OCI-LY3 (cell line): ENCODE measurements at regions not wholly inside any gene's neighbourhood (a gene's known extent, or its start where the extent isn't known, plus 50 kb on each side); places are given as distances from the start of the nearest gene placed in this dataset.

ENCODE experiments used
- H2AFZ ChIP-seq: fragments of 200-600, 300-600 bp; shearing (Covaris generic); 2 replicates; pipeline ENCODE4 v1.6.0; 2014; ENCODE audit warnings: antibody characterized with exemption, low read depth, low read length
- H3K27ac ChIP-seq: fragments of 200-600, 300-600 bp; sonication (generic); 2 replicates; pipeline ENCODE4 v1.5.1; 2014; ENCODE audit warnings: mild to moderate bottlenecking, low read length, moderate library complexity, mixed read lengths
- H3K27me3 ChIP-seq: fragments of 200-600, 300-600 bp; sonication (generic); 2 replicates; pipeline ENCODE4 v1.6.1; 2014; ENCODE audit warnings: low read depth, low read length, mixed read lengths
- H3K36me3 ChIP-seq: fragments of 200-600, 300-600 bp; sonication (generic); replicated peaks from 2 replicates; pipeline ENCODE3; 2014; ENCODE audit warnings: low read depth, low read length, mixed read lengths
- H3K4me1 ChIP-seq: fragments of 300-600, 200-600 bp; sonication (generic); 2 replicates; pipeline ENCODE4 v1.6.1; 2014; ENCODE audit warnings: low read length, mixed read lengths
- H3K4me2 ChIP-seq: fragments of 200-600, 300-600 bp; sonication (generic); 2 replicates; pipeline ENCODE4 v1.6.1; 2014; ENCODE audit warnings: low read length, mixed read lengths
- H3K4me3 ChIP-seq: fragments of 300-600, 200-600 bp; sonication (generic); 2 replicates; pipeline ENCODE4 v1.5.1; 2014; ENCODE audit warnings: antibody characterized with exemption, mild to moderate bottlenecking, low read length, moderate library complexity
- H3K79me2 ChIP-seq: fragments of 300-600, 200-600 bp; shearing (Covaris generic); 2 replicates; pipeline ENCODE4 v1.6.1; 2014; ENCODE audit warnings: mild to moderate bottlenecking, low read length, mixed read lengths
- H3K9ac ChIP-seq: fragments of 300-600, 200-600 bp; shearing (Covaris generic); 2 replicates; pipeline ENCODE4 v1.6.0; 2014; ENCODE audit warnings: mild to moderate bottlenecking, low read length, moderate library complexity
- H3K9me3 ChIP-seq: fragments of 200-600, 300-600 bp; shearing (Covaris generic); 2 replicates; pipeline ENCODE4 v1.6.1; 2014; ENCODE audit warnings: low read length, mixed read lengths; ENCODE audit not compliant: insufficient read depth
- H4K20me1 ChIP-seq: fragments of 200-600, 300-600 bp; sonication (generic); 2 replicates; pipeline ENCODE4 v1.6.1; 2016; ENCODE audit warnings: low read length, mixed read lengths; ENCODE audit not compliant: insufficient read depth
- CTCF ChIP-seq: fragments of 200-600, 300-600 bp; sonication (generic); IDR thresholded peaks from 2 replicates; pipeline ENCODE4 v1.5.1; 2014; ENCODE audit warnings: antibody characterized with exemption, low read length, low read depth
- EZH2phosphoT487 ChIP-seq: fragments of 200-600 bp; shearing (Covaris generic); IDR thresholded peaks from 2 replicates; pipeline ENCODE4 v1.6.1; 2018; ENCODE audit warnings: antibody characterized with exemption, mixed run types, low read depth

- no peak overlapping the region for H3K9ac ChIP-seq
- H3K79me2 ChIP-seq = no peaks in the 10 kb centered on the region
- no peak overlapping the region for H3K4me2 ChIP-seq
- no peak overlapping the region for H2AFZ ChIP-seq
- no peak overlapping the region for H3K27ac ChIP-seq
- no peaks in the 10 kb centered on the region for H3K9me3 ChIP-seq
- H3K27me3 ChIP-seq = peaks cover 7% of the 10 kb centered on the region; the same call in 1 of the 2 replicates
- no peak overlapping the region for H3K4me3 ChIP-seq
- H3K36me3 ChIP-seq = no peaks in the 10 kb centered on the region
- no peak for TF ChIP-seq CTCF
- TF ChIP-seq EZH2phosphoT487 = no peak
- H3K4me1 ChIP-seq = no peaks in the 10 kb centered on the region
- H4K20me1 ChIP-seq = no peaks in the 10 kb centered on the region
Observed at GRCh38 chr3:178086144-178086825, 450.0 kb upstream of the KCNMB2 start.

- no peak overlapping the region for H3K27ac ChIP-seq
- H3K79me2 ChIP-seq = no peaks in the 10 kb centered on the region
Observed at GRCh38 chr3:178087376-178087775, 448.9 kb upstream of the KCNMB2 start.

GRCh38 chr3:178088963-178089362 lies 447.3 kb upstream of the KCNMB2 start:
- no peak for TF ChIP-seq EZH2phosphoT487
- no peak for TF ChIP-seq CTCF
- no peak overlapping the region for H3K4me3 ChIP-seq
- H3K27me3 ChIP-seq = peaks cover 7% of the 10 kb centered on the region; the same call in 1 of the 2 replicates
- no peaks in the 10 kb centered on the region for H3K9me3 ChIP-seq
- no peak overlapping the region for H3K4me2 ChIP-seq
- no peaks in the 10 kb centered on the region for H3K4me1 ChIP-seq
- no peak overlapping the region for H2AFZ ChIP-seq
- no peak overlapping the region for H3K27ac ChIP-seq
- H3K9ac ChIP-seq = no peak overlapping the region
- no peaks in the 10 kb centered on the region for H3K36me3 ChIP-seq
- H4K20me1 ChIP-seq = no peaks in the 10 kb centered on the region
- H3K79me2 ChIP-seq = no peaks in the 10 kb centered on the region

More at GRCh38 chr3:178087376-178087775, 448.9 kb upstream of the KCNMB2 start:
- Histone ChIP-seq H3K9me3 (no peaks in the 10 kb centered on the region), H3K4me2 (no peak overlapping the region), H3K27me3 (peaks cover 7% of the 10 kb centered on the region; the same call in 1 of the 2 replicates), H3K36me3 (no peaks in the 10 kb centered on the region), H4K20me1 (no peaks in the 10 kb centered on the region), H2AFZ (no peak overlapping the region), H3K4me3 (no peak overlapping the region), H3K4me1 (no peaks in the 10 kb centered on the region), H3K9ac (no peak overlapping the region)
- no peak for TF ChIP-seq CTCF
- TF ChIP-seq EZH2phosphoT487 = no peak

GRCh38 chr3:178090899-178091298 lies 445.3 kb upstream of the KCNMB2 start:
- Histone ChIP-seq H3K4me1 (no peaks in the 10 kb centered on the region), H3K27me3 (peaks cover 6% of the 10 kb centered on the region; the same call in 1 of the 2 replicates), H3K4me2 (no peak overlapping the region), H4K20me1 (no peaks in the 10 kb centered on the region), H3K4me3 (no peak overlapping the region), H3K9me3 (no peaks in the 10 kb centered on the region), H3K36me3 (no peaks in the 10 kb centered on the region), H2AFZ (no peak overlapping the region), H3K79me2 (no peaks in the 10 kb centered on the region), H3K9ac (no peak overlapping the region), H3K27ac (no peak overlapping the region)
- TF ChIP-seq CTCF (no peak), EZH2phosphoT487 (no peak)
